ENCODE measurements at regions not wholly inside any gene's neighbourhood (a gene's known extent, or its start where the extent isn't known, plus 50 kb on each side); places are given as distances from the start of the nearest gene placed in this dataset.

- H3K4me1 ChIP-seq (replicated peaks in 1 of 2; ENCODE audit: control insufficient read depth in 2 of 2, insufficient read depth in 2 of 2, low read length in 2 of 2), result no peaks in the 10 kb centered on the region
- ChIA-PET CTCF (ENCODE audit: low intra/inter-chr PET ratio) (no interaction called here), POLR2A (no interaction called here)
- H3K4me2 ChIP-seq (ENCODE audit: insufficient read depth, low read length), result no peak overlapping the region
- no TSS peak for BruUV-seq (replicated peaks)
- FAIRE-seq (no peak), ATAC-seq (no peak), DNase-seq (ENCODE audit: extremely low read depth in 1 of 4, low spot score in 3 of 4) (no peak)
- H3K79me2 ChIP-seq (ENCODE audit: control insufficient read depth, insufficient read depth, low read length), result no peaks in the 10 kb centered on the region
- no peaks in the 10 kb centered on the region for H3K9me3 ChIP-seq (replicated peaks; ENCODE audit: control insufficient read depth, insufficient read depth, low read depth, low read length)
- in situ Hi-C loops (cut with MboI), result no loop called here
- TF ChIP-seq FOXK2 (conservative IDR thresholded peaks at IDR 0.05 in 1 of 2, IDR thresholded peaks at IDR 0.05 in 1 of 2; ENCODE audit: low read depth in 2 of 2) (no peak), REST (IDR thresholded peaks at IDR 0.05; ENCODE audit: borderline replicate concordance) (no peak), REST (CRISPR knock-in tag; IDR thresholded peaks at IDR 0.05; ENCODE audit: low read depth) (no peak), SRSF3 (IDR thresholded peaks at IDR 0.05; ENCODE audit: insufficient read depth, low read length) (no peak), GTF2F1 (IDR thresholded peaks at IDR 0.05; ENCODE audit: low read depth, low read length) (no peak), ZC3H11A (IDR thresholded peaks at IDR 0.05; ENCODE audit: low read depth, low read length) (no peak)
- no peaks in the 10 kb centered on the region for H3K36me3 ChIP-seq (ENCODE audit: control insufficient read depth, insufficient read depth, low read length)
- H3K4me3 ChIP-seq, result no peak overlapping the region
- no peaks in the 10 kb centered on the region for H3K9me1 ChIP-seq (ENCODE audit: control insufficient read depth, insufficient read depth, low read length)
- H3K9ac ChIP-seq (ENCODE audit: insufficient read depth in 1 of 2, low read depth in 2 of 2, low read length in 2 of 2), result no peak overlapping the region
- intact Hi-C loops (cut with micrococcal nuclease), result no loop called here
- no peaks in the 10 kb centered on the region for H4K20me1 ChIP-seq (replicated peaks; ENCODE audit: control insufficient read depth, insufficient read depth, low read length)
- 3% methylated on average over 4 of the region's 4 CpGs for WGBS (ENCODE audit: insufficient coverage, low coverage, missing lambda C conversion rate)
- H3K27ac ChIP-seq (ENCODE audit: extremely low read depth, low read depth, low read length), result no peak overlapping the region
- H2AFZ ChIP-seq (ENCODE audit: low read depth, low read length), result no peak overlapping the region
- no peaks in the 10 kb centered on the region for H3K27me3 ChIP-seq (ENCODE audit: control insufficient read depth in 2 of 2, insufficient read depth in 2 of 2, low read length in 2 of 2)
Observed at GRCh38 chr18:53586923-53587322, 637.5 kb downstream of the MBD2 start.

Measured in K562 (cell line).